Activated T-cell treated with anti-CD3 and anti-CD28 coated beads, Interleukin-2, amount 50 U/mL, for 48 hours (primary cell): ENCODE measurements at regions not wholly inside any gene's neighbourhood (a gene's known extent, or its start where the extent isn't known, plus 50 kb on each side); places are given as distances from the start of the nearest gene placed in this dataset.
"Not testable (repeated sequence)": the region's sequence is repeated elsewhere in the genome, so short reads cannot be mapped to it uniquely, and the experiment has no call there.

Source experiments
- DNase-seq, 2 experiments: peaks; one replicate each; pipeline ENCODE4 v3.0.0-alpha.2; 2020

- no peak for DNase-seq
These were observed 71.8 kb downstream of the LARP7 start for GRCh38 chr4:112708772-112709171.

DNA sequence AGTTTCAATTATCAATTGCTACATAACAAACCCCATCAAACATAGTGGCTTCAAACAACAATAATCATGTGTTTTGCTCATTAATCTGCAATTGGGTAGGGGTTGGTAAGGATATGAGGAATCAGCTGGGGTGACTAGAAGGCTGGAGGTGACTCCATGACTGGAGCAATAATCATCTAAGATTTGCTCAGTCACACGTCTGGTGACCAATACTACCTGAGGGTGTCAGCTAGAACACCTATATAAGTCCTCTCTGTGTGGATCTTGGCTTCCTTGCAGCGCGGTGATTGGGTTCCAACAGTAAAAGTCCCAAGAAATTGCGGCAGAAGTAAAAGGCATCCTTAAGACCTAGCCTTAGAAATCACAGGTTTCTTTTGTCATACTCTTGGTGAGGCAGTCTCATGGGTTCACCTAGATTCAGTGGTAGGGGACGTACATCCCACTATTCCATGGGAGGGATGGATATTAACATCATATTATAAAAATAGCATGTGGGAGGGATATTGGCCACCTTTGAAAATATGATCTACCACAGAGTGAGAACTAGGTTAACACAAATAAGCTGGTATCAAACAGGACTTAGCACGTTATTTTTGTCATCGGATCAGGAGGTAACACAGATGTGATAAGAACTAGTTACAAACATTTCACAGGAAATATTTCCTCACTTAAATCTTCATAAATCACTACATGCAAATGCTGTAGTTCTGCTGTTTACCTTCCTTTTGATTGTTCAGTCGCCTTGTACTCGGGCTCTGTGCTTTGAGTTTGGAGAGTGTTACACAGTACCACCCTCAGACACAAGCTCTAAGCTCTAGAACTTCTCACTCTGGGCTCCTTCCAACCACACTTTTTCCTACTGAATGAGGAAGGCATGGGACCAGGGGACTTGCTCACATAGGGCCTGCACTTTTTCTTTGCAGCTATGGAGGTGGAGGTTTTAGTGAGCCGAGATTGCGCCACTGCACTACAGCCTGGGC is 78.3 kb downstream of the LARP7 start:
- no peak for DNase-seq

- no peak for DNase-seq
These were observed 80.9 kb downstream of the LARP7 start for GRCh38 chr4:112717856-112718255.

DNA sequence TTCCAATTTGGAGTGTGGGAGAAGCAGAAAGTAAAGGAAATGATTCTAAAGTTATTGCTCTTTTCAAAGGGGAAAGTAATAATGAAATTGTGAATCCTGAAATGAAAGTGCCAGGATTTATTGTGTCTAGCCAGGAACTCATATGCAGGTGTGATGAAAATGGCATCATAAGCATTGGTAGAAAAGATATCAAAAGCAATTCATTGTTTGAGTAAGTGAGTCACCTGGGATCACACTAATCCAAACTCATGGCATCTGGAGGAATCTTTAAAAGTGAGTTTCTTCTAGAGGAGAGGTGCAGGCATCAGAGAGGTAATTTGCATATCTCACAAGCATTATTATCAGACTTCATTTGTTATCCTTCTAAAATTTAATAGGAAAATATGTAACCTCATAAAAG is 84.7 kb downstream of the LARP7 start:
- no peak for DNase-seq

DNA sequence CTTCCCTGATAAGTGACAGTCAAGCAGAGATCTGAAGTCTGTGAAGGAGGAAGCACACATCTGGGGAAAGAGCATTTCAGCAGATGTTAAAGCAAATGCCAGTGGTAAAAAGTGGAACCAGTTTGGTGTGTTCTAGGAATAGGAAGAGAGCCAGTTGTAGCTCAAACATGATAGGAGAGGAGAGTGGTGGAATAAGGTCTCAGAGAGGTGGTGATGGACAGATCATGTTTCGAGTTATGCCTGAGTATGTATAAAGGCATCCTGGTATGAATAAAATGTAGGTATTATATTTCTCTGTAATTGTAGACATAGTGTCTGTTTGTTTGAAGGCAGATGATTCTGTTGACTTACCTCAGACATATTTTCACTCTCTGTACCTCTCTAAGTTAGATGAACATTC is 89.1 kb downstream of the LARP7 start:
- DNase-seq, result no peak

GRCh38 chr4:112727728-112728127 is 90.8 kb downstream of the LARP7 start:
- DNase-seq, result not testable (repeated sequence)

- DNase-seq, result no peak
These were observed 94.8 kb downstream of the LARP7 start for GRCh38 chr4:112731715-112732114.

DNA sequence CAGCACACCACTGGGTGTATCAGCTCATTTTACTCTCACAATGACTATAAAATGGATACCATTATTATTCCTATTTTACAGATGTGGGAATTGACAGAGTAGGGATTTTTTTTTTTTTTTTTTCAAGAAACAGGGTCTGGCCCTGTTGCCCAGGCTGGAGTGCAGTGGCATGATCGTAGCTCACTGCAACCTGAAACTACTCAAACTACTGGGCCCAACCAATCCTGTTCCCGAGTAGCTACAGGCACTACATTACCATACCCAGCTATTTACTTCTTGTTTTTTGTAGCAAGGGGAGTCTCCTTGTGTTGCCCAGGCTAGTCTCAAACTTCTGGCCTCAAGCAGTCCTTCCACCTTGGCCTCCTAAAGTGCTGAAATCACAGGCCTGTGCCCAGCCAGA is 95.2 kb downstream of the LARP7 start:
- DNase-seq, result no peak

GRCh38 chr4:112735474-112735951 is 98.6 kb downstream of the LARP7 start:
- DNase-seq, result peak; percentile 23

DNA sequence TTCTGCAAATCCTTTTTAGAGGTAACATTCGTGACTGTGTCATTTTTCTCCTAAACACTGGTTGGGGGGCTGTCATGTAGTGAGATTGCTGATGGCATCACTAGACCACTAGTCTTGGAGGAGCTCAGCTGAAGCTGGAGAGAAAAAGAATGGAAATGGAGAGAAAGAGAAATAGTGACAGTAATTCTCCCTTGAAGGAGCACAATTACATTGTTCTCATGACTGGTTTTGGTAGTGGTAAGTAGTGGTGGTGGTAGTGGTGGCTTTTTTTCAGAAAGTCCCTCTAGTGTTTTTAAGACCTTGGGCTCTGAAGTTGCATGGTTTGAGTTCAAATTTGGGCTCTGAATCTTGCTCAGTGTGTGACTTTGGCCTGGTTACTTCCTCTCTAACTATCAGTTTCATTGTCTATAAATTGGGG is 99.8 kb downstream of the LARP7 start:
- no peak for DNase-seq

DNA sequence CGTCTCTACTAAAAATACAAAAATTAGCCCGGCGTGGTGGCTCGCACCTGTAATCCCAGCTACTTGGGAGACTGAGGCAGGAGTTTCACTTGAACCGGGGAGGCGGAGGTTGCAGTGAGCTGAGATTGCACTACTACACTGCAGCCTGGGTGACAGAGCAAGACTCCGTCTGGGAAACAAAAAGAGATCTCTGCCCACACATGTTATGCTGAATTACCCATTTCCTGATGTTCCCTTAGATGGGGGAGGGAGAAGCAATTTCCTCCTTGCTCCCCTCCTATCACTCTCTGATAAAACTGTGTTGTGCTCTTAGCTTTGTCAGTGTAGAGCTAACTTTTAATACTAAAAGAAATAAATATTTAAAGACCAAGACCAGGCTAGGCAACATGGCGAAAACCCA is 102.5 kb downstream of the LARP7 start:
- DNase-seq, result no peak

DNA sequence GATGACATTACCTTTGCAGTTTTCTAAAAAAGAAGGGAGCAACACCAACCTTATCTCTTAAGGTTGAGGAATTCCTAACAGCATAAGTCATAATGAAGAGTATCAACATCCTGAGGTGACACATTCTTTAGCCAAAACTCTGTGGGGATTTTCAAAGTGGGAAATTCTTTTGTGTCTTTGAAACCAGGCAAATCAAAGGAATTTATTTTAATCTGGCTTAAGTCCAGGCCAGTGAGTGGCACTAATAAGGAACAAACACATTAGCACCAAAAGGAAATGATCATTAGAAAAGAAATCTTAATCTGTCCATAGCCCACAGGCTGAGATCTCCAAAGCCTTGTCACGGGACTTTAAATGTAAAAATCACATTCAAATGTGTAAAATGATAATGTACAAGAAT is 110.1 kb downstream of the LARP7 start:
- DNase-seq, result no peak

GRCh38 chr4:112748352-112748878 is 111.5 kb downstream of the LARP7 start:
- DNase-seq, result no peak

DNA sequence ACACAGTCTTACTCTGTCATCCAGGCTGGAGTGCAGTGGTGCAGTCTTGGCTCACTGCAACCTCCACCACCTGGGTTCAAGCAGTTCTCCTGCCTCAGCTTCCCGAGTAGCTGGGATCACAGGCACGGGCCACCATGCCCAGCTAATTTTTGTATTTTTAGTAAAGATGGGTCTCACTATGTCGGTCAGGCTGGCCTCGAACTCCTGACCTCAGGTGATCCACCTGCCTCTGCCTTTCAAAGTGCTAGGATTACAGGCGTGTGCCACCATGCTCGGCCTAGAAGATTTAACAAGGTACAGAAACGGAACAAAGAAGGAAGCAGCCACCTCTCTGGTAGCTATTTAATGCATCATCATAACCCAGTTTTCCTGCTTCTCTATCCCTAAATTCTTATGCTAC is 113.8 kb downstream of the LARP7 start:
- not testable (repeated sequence) for DNase-seq

DNA sequence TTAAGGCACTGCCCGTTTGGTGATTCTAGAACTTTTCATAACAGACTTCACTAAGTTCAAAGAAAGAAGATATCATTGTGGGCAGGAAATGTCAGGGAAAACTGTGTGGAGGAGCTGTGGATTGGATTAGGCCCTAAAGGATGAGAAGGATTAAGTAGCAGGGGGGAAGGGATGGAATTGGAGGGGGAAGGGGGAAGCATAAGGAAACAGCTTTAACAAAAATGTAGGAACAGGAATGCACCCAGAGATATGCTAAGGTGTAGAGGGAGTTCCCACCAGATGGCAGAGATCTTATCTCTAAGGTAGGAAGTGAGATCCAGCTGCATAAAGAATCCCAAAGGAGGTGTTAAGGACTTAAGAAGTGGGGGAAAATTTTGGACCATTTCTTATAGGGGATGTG is 114.5 kb downstream of the LARP7 start:
- DNase-seq, result no peak

DNA sequence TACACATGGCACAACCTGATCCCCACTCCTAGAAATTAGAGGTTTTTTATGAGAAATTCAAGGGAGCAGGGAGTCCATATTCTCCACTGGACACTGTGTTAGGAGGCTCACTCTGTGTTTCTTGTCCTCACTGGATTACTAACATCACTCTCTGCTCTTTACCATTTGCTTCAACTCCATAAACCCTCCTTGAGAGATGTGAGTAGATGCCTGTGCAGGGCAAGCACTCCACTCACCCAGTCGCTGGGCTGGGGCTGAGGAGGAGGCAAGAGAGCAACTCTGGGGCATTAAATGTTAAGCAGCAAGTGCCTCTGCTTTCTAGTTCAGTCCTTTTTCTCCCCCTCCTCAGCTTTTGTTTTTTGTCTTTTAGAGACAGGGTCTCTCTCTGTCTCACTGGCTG is 115.1 kb downstream of the LARP7 start:
- no peak for DNase-seq

- no peak for DNase-seq
These were observed 115.6 kb downstream of the LARP7 start for GRCh38 chr4:112752510-112752909.

GRCh38 chr4:112753333-112753732 is 116.4 kb downstream of the LARP7 start:
- DNase-seq, result no peak

DNA sequence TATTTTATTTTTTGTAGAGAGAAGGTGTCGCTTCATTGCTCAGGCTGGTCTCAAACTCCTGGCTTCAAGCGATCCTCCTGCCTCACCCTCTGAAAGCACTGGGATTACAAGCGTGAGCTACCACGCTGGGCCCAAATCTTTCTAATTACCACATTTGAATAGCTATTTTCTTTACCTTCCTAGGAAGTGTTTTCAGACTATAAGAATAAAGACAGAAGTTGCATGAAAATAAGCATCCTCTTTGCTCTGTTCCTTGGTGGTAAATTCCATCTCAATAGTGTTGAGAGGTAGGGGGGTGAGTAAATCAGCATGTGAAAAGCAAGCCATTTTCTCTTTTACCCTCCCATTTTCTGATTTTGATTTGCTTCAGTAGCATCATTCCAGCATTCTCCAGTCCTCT is 122.4 kb downstream of the LARP7 start:
- DNase-seq, result no peak

DNA sequence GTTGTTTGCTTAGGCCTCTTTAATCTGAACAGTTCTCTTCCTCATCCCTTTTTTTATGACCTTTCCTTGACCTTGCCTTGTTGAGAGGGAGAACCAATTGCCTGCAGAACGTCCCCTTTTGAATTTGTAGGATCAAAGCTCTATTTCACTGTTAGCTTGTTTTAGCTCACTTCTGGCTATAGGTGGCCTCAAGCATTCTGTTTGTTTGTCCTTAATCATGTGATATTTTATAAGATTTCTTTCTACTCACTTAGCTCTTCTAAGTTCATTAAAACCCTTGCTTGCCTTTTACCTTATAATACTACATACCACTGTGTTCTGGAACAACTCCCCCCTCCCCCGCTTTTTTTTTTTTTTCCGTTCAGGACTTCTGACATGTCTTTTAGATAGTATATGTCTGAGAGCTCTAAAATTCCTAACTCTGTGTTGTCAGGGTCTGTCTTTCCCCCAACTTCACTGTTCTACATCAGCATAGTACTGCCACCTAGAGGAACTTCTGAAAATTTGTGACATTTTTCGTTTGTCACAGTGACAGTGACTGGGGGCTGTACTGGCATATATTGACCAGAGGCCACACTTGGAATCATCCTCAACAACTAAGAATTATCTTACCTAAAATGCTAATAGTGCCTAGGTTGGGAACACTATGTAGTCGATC is 128.5 kb downstream of the LARP7 start:
- DNase-seq, result no peak

DNA sequence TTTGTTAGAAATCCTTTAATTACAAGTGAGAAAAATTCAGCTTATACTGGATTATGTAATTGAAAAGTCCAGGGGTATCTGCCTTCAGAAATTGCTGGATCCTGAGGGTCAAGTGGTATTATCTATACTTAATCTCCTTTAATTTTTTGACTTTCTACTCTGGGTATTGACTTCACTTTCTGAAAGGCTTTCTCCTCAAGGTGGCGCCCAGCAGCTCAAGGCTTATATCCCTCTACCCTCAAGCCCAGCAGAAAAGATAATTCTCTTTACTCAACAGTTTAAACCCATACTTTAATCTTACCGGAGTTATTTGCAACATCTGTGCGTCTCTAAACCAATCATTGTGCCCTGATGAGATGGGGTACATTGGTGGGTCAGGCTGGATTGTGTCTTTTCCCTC is 129.5 kb downstream of the LARP7 start:
- no peak for DNase-seq

GRCh38 chr4:112767386-112767785 is 130.4 kb downstream of the LARP7 start:
- DNase-seq, result no peak

- DNase-seq, result no peak
These were observed 133.2 kb downstream of the LARP7 start for GRCh38 chr4:112770114-112770513.

DNA sequence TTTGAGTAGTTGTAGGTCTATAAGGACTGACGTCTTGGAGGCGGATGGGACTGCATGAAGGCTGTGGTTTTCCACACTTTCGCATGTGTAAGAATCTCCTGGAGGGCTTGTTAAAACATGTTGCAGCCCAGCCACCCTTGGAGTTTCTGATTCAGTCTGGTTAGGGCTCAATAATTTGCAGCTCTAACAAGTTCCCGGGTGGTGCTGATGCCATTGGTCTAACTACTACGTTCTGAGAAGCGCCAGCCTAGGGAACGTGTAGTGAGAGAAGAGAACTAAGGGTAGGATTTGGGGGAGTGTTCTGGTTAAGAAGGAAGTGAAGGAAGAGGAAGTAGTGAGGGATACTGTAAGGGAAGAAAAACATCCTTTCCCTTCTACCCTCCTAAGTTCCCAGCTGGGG is 138.9 kb downstream of the LARP7 start:
- DNase-seq, result no peak
